Lung (tissue), 11 donors: ENCODE measurements at regions not wholly inside any gene's neighbourhood (a gene's known extent, or its start where the extent isn't known, plus 50 kb on each side); places are given as distances from the start of the nearest gene placed in this dataset.

Experiments
- ATAC-seq: fragments of 200-7000 bp; cut with Tn5 transposase; one replicate; pipeline ENCODE4 v1.9.1; 2020; ENCODE audit warnings: moderate number of reproducible peaks; ENCODE audit not compliant: insufficient read depth, low FRiP score
- DNase-seq, 3 donors: peaks; one replicate each; pipeline ENCODE4 v3.0.0-alpha.2; 2013 to 2017
- H3K27ac ChIP-seq, 2 donors: one replicate each; pipeline ENCODE4 v1.5.1; 2013; ENCODE audit warnings: mild to moderate bottlenecking in 2 of 2, moderate library complexity in 2 of 2, control low read depth in 1 of 2, inconsistent platforms in 1 of 2, low read depth in 1 of 2, low read length in 1 of 2
- H3K27me3 ChIP-seq, 3 donors: one replicate each; pipeline ENCODE4 v1.5.1; 2013; ENCODE audit warnings: low read length in 2 of 3; ENCODE audit not compliant: control insufficient read depth in 3 of 3, insufficient read depth in 3 of 3
- H3K36me3 ChIP-seq, 4 donors: one replicate each; pipeline ENCODE4 v1.5.1; 2013; ENCODE audit warnings: low read length in 4 of 4, mild to moderate bottlenecking in 1 of 4, moderate library complexity in 1 of 4; ENCODE audit not compliant: control insufficient read depth in 4 of 4, insufficient read depth in 4 of 4
- H3K4me1 ChIP-seq, 5 donors: one replicate each; pipeline ENCODE4 v1.5.1; 2013; ENCODE audit warnings: low read length in 5 of 5, mild to moderate bottlenecking in 2 of 5, moderate library complexity in 1 of 5; ENCODE audit not compliant: control insufficient read depth in 5 of 5, insufficient read depth in 5 of 5
- H3K4me3 ChIP-seq: one replicate; pipeline ENCODE4 v1.5.1; 2013; ENCODE audit warnings: mild to moderate bottlenecking, control low read depth, moderate library complexity
- H3K9ac ChIP-seq, 2 donors: one replicate each; pipeline ENCODE4 v1.5.1; 2013; ENCODE audit warnings: low read length in 2 of 2, control low read depth in 1 of 2; ENCODE audit not compliant: insufficient read depth in 1 of 2
- H3K9me3 ChIP-seq, 4 donors: one replicate each; pipeline ENCODE4 v1.5.1; 2013; ENCODE audit warnings: low read length in 3 of 4, mild to moderate bottlenecking in 1 of 4, moderate library complexity in 1 of 4; ENCODE audit not compliant: control insufficient read depth in 4 of 4, insufficient read depth in 3 of 4
- CTCF ChIP-seq: IDR thresholded peaks from 2 replicates; pipeline ENCODE4 v1.5.1; 2012; ENCODE audit warnings: mild to moderate bottlenecking; ENCODE audit errors: control extremely low read depth, extremely low read depth
- WGBS, 2 donors: extraction: QIAGEN DNeasy Blood & Tissue Kit; methylation state at CpG; one replicate each; pipeline ENCODE4 v1.1.7; 2013; 5-methylcytosine and 5-hydroxymethylcytosine counted together
- donor health status: control.
- donor health status: control.
- donor health status: Bipolar disorder and iron deficiency.
- donor health status: healthy.
- donor health status: DM: yes; HTN: yes; CAD: no.

- H3K9me3 ChIP-seq: no peaks in the 10 kb centered on the region
- WGBS, 2 donors: 89 to 90% methylated on average over 2 of the region's 2 CpGs
- H3K4me3 ChIP-seq: no peak overlapping the region
- no peak for DNase-seq
- peaks cover 0 to 10% (median 0%) of the 10 kb centered on the region in 3 donors for H3K27me3 ChIP-seq
- no peak for ATAC-seq
- H3K27ac ChIP-seq: no peak overlapping the region
- H3K4me1 ChIP-seq: no peaks in the 10 kb centered on the region
- H3K9ac ChIP-seq: no peak overlapping the region
- no peak for TF ChIP-seq CTCF
- no peaks in the 10 kb centered on the region for H3K36me3 ChIP-seq
These were observed 76.8 kb downstream of the OLIG3 start for GRCh38 chr6:137417396-137417795.

GRCh38 chr6:137416376-137417109, 77.7 kb downstream of the OLIG3 start:
- Histone ChIP-seq H3K9ac (no peak overlapping the region), H3K9me3 (no peaks in the 10 kb centered on the region), H3K4me3 (no peak overlapping the region), H3K27ac (no peak overlapping the region), H3K27me3 (peaks cover 0 to 11% (median 0%) of the 10 kb centered on the region in 3 donors), H3K4me1 (no peaks in the 10 kb centered on the region), H3K36me3 (no peaks in the 10 kb centered on the region)
- ATAC-seq: no peak
- WGBS, 2 donors: 74 to 81% methylated on average over 9 of the region's 9 CpGs
- TF ChIP-seq CTCF: no peak
- DNase-seq: peak; percentile 23 to 44 (median 39)

GRCh38 chr6:137415834-137416190, 78.4 kb downstream of the OLIG3 start:
- Histone ChIP-seq H3K27me3 (peaks cover 0 to 11% (median 0%) of the 10 kb centered on the region in 3 donors), H3K4me3 (no peak overlapping the region), H3K27ac (no peak overlapping the region), H3K4me1 (no peaks in the 10 kb centered on the region), H3K9me3 (no peaks in the 10 kb centered on the region), H3K9ac (no peak overlapping the region), H3K36me3 (no peaks in the 10 kb centered on the region)
- DNase-seq (no peak), ATAC-seq (no peak)
- TF ChIP-seq CTCF: no peak
- 26 to 28% methylated on average over 5 of the region's 5 CpGs for WGBS, 2 donors
